ENCODE measurements at regions not wholly inside any gene's neighbourhood (a gene's known extent, or its start where the extent isn't known, plus 50 kb on each side); places are given as distances from the start of the nearest gene placed in this dataset.

GRCh38 chr4:152255437-152255836 is 280.5 kb downstream of the FBXW7 start:
- H3K4me3 ChIP-seq (ENCODE audit: low read depth, low read length): no peak overlapping the region
- no peaks in the 10 kb centered on the region for H3K36me3 ChIP-seq (ENCODE audit: insufficient read depth, low read length)
- no peaks in the 10 kb centered on the region for H3K79me2 ChIP-seq (ENCODE audit: control insufficient read depth, insufficient read depth, low read length, unreplicated experiment)
- no peaks in the 10 kb centered on the region for H3K4me1 ChIP-seq (ENCODE audit: control insufficient read depth, insufficient read depth, low read length, unreplicated experiment)
- no peak overlapping the region for H2AFZ ChIP-seq (ENCODE audit: low read length, unreplicated experiment)
- no peak overlapping the region for H3K27ac ChIP-seq (ENCODE audit: low read depth, low read length)
- no peaks in the 10 kb centered on the region for H3K27me3 ChIP-seq (ENCODE audit: insufficient read depth, low read length)

- H3K27ac ChIP-seq (ENCODE audit: low read depth, low read length): no peak overlapping the region
- no peaks in the 10 kb centered on the region for H3K79me2 ChIP-seq (ENCODE audit: control insufficient read depth, insufficient read depth, low read length, unreplicated experiment)
- H3K4me3 ChIP-seq (ENCODE audit: low read depth, low read length): no peak overlapping the region
- H3K36me3 ChIP-seq (ENCODE audit: insufficient read depth, low read length): no peaks in the 10 kb centered on the region
- H3K4me1 ChIP-seq (ENCODE audit: control insufficient read depth, insufficient read depth, low read length, unreplicated experiment): no peaks in the 10 kb centered on the region
- H3K27me3 ChIP-seq (ENCODE audit: insufficient read depth, low read length): peaks cover 20% of the 10 kb centered on the region; the same call in 1 of the 2 replicates
- H2AFZ ChIP-seq (ENCODE audit: low read length, unreplicated experiment): no peak overlapping the region
Observed at GRCh38 chr4:152248347-152248746, 287.5 kb downstream of the FBXW7 start.

GRCh38 chr4:152247271-152247975 is 288.5 kb downstream of the FBXW7 start:
- Histone ChIP-seq H3K36me3 (ENCODE audit: insufficient read depth, low read length) (no peaks in the 10 kb centered on the region), H3K4me1 (ENCODE audit: control insufficient read depth, insufficient read depth, low read length, unreplicated experiment) (no peaks in the 10 kb centered on the region), H3K4me3 (ENCODE audit: low read depth, low read length) (no peak overlapping the region), H3K79me2 (ENCODE audit: control insufficient read depth, insufficient read depth, low read length, unreplicated experiment) (no peaks in the 10 kb centered on the region), H3K27ac (ENCODE audit: low read depth, low read length) (no peak overlapping the region), H3K27me3 (ENCODE audit: insufficient read depth, low read length) (peaks cover 26% of the 10 kb centered on the region; the same call in 1 of the 2 replicates), H2AFZ (ENCODE audit: low read length, unreplicated experiment) (no peak overlapping the region)

GRCh38 chr4:152246659-152247058 is 289.2 kb downstream of the FBXW7 start:
- Histone ChIP-seq H3K27ac (ENCODE audit: low read depth, low read length) (no peak overlapping the region), H3K4me1 (ENCODE audit: control insufficient read depth, insufficient read depth, low read length, unreplicated experiment) (no peaks in the 10 kb centered on the region), H3K27me3 (ENCODE audit: insufficient read depth, low read length) (peaks cover 28% of the 10 kb centered on the region; the same call in 1 of the 2 replicates), H3K36me3 (ENCODE audit: insufficient read depth, low read length) (no peaks in the 10 kb centered on the region), H3K79me2 (ENCODE audit: control insufficient read depth, insufficient read depth, low read length, unreplicated experiment) (no peaks in the 10 kb centered on the region), H3K4me3 (ENCODE audit: low read depth, low read length) (no peak overlapping the region), H2AFZ (ENCODE audit: low read length, unreplicated experiment) (no peak overlapping the region)

GRCh38 chr4:152245680-152246079 is 290.2 kb downstream of the FBXW7 start:
- no peaks in the 10 kb centered on the region for H3K36me3 ChIP-seq (ENCODE audit: insufficient read depth, low read length)
- H2AFZ ChIP-seq (ENCODE audit: low read length, unreplicated experiment): no peak overlapping the region
- H3K27me3 ChIP-seq (ENCODE audit: insufficient read depth, low read length): peaks cover 32% of the 10 kb centered on the region; the same call in 1 of the 2 replicates
- H3K4me3 ChIP-seq (ENCODE audit: low read depth, low read length): no peak overlapping the region
- no peak overlapping the region for H3K27ac ChIP-seq (ENCODE audit: low read depth, low read length)
- no peaks in the 10 kb centered on the region for H3K4me1 ChIP-seq (ENCODE audit: control insufficient read depth, insufficient read depth, low read length, unreplicated experiment)
- no peaks in the 10 kb centered on the region for H3K79me2 ChIP-seq (ENCODE audit: control insufficient read depth, insufficient read depth, low read length, unreplicated experiment)

- H3K27ac ChIP-seq (ENCODE audit: low read depth, low read length): no peak overlapping the region
- H2AFZ ChIP-seq (ENCODE audit: low read length, unreplicated experiment): no peak overlapping the region
- no peaks in the 10 kb centered on the region for H3K79me2 ChIP-seq (ENCODE audit: control insufficient read depth, insufficient read depth, low read length, unreplicated experiment)
- no peak overlapping the region for H3K4me3 ChIP-seq (ENCODE audit: low read depth, low read length)
- no peaks in the 10 kb centered on the region for H3K36me3 ChIP-seq (ENCODE audit: insufficient read depth, low read length)
- H3K27me3 ChIP-seq (ENCODE audit: insufficient read depth, low read length): peaks cover 32% of the 10 kb centered on the region; the same call in 1 of the 2 replicates
- H3K4me1 ChIP-seq (ENCODE audit: control insufficient read depth, insufficient read depth, low read length, unreplicated experiment): no peaks in the 10 kb centered on the region
Observed at GRCh38 chr4:152244659-152245058, 291.2 kb downstream of the FBXW7 start.

- Histone ChIP-seq H3K27me3 (ENCODE audit: insufficient read depth, low read length) (peaks cover 32% of the 10 kb centered on the region; the same call in 1 of the 2 replicates), H3K79me2 (ENCODE audit: control insufficient read depth, insufficient read depth, low read length, unreplicated experiment) (no peaks in the 10 kb centered on the region), H2AFZ (ENCODE audit: low read length, unreplicated experiment) (no peak overlapping the region), H3K27ac (ENCODE audit: low read depth, low read length) (no peak overlapping the region), H3K4me1 (ENCODE audit: control insufficient read depth, insufficient read depth, low read length, unreplicated experiment) (no peaks in the 10 kb centered on the region), H3K36me3 (ENCODE audit: insufficient read depth, low read length) (no peaks in the 10 kb centered on the region), H3K4me3 (ENCODE audit: low read depth, low read length) (no peak overlapping the region)
Observed at GRCh38 chr4:152243896-152244595, 291.8 kb downstream of the FBXW7 start.

- H3K79me2 ChIP-seq (ENCODE audit: control insufficient read depth, insufficient read depth, low read length, unreplicated experiment): no peaks in the 10 kb centered on the region
- H2AFZ ChIP-seq (ENCODE audit: low read length, unreplicated experiment): no peak overlapping the region
- peaks cover 32% of the 10 kb centered on the region; the same call in 1 of the 2 replicates for H3K27me3 ChIP-seq (ENCODE audit: insufficient read depth, low read length)
- no peak overlapping the region for H3K4me3 ChIP-seq (ENCODE audit: low read depth, low read length)
- no peaks in the 10 kb centered on the region for H3K36me3 ChIP-seq (ENCODE audit: insufficient read depth, low read length)
- no peak overlapping the region for H3K27ac ChIP-seq (ENCODE audit: low read depth, low read length)
- H3K4me1 ChIP-seq (ENCODE audit: control insufficient read depth, insufficient read depth, low read length, unreplicated experiment): no peaks in the 10 kb centered on the region
Observed at GRCh38 chr4:152243206-152243605, 292.7 kb downstream of the FBXW7 start.

- Histone ChIP-seq H3K4me3 (ENCODE audit: low read depth, low read length) (no peak overlapping the region), H3K36me3 (ENCODE audit: insufficient read depth, low read length) (no peaks in the 10 kb centered on the region), H3K27me3 (ENCODE audit: insufficient read depth, low read length) (peaks cover 21% of the 10 kb centered on the region; the same call in 1 of the 2 replicates), H2AFZ (ENCODE audit: low read length, unreplicated experiment) (no peak overlapping the region), H3K79me2 (ENCODE audit: control insufficient read depth, insufficient read depth, low read length, unreplicated experiment) (no peaks in the 10 kb centered on the region), H3K27ac (ENCODE audit: low read depth, low read length) (no peak overlapping the region), H3K4me1 (ENCODE audit: control insufficient read depth, insufficient read depth, low read length, unreplicated experiment) (no peaks in the 10 kb centered on the region)
Observed at GRCh38 chr4:152240232-152240631, 295.7 kb downstream of the FBXW7 start.

- Histone ChIP-seq H3K36me3 (ENCODE audit: insufficient read depth, low read length) (no peaks in the 10 kb centered on the region), H3K4me1 (ENCODE audit: control insufficient read depth, insufficient read depth, low read length, unreplicated experiment) (no peaks in the 10 kb centered on the region), H2AFZ (ENCODE audit: low read length, unreplicated experiment) (no peak overlapping the region), H3K4me3 (ENCODE audit: low read depth, low read length) (no peak overlapping the region), H3K27me3 (ENCODE audit: insufficient read depth, low read length) (peaks cover 12% of the 10 kb centered on the region; the same call in 1 of the 2 replicates), H3K27ac (ENCODE audit: low read depth, low read length) (no peak overlapping the region), H3K79me2 (ENCODE audit: control insufficient read depth, insufficient read depth, low read length, unreplicated experiment) (no peaks in the 10 kb centered on the region)
Observed at GRCh38 chr4:152239216-152239615, 296.7 kb downstream of the FBXW7 start.
